ENCODE measurements at regions not wholly inside any gene's neighbourhood (a gene's known extent, or its start where the extent isn't known, plus 50 kb on each side); places are given as distances from the start of the nearest gene placed in this dataset.

DNA sequence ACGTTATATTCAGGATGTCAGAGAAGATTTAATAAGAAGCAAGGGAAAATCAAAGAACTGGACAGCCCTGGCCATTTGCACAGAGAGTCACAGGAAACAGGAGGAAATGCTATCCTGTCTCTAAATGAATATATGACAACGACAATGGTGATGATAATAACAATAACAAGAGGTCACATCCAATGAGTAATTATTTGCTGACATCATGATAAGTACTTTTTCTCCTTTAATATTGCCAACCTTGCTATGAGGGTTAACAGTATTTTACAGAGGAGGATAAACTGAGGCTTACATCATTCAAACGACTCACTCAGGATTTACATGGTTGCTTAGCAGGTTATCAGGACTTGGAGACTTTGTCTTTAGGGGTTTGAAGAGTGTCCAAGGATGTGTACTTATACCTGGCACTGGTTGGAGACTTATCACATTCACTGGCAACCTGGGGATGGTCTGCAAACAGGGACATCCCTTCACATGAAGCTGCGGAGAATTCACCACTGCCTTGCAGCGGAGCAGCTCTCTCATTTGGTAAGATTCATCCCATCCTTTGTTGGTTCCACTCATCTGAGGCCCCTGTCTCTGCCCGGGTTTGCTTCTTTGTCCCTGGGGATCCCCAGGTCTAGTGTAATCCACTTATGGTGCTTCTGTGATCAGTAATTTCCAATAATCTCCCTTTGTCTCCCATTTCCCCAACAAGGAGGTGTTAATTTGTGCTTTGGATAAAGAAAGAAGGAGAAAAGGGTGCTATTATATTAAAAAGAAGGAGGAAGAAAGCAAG lies 637.8 kb downstream of the BCL11B start:
- TF ChIP-seq, protein P1, sequence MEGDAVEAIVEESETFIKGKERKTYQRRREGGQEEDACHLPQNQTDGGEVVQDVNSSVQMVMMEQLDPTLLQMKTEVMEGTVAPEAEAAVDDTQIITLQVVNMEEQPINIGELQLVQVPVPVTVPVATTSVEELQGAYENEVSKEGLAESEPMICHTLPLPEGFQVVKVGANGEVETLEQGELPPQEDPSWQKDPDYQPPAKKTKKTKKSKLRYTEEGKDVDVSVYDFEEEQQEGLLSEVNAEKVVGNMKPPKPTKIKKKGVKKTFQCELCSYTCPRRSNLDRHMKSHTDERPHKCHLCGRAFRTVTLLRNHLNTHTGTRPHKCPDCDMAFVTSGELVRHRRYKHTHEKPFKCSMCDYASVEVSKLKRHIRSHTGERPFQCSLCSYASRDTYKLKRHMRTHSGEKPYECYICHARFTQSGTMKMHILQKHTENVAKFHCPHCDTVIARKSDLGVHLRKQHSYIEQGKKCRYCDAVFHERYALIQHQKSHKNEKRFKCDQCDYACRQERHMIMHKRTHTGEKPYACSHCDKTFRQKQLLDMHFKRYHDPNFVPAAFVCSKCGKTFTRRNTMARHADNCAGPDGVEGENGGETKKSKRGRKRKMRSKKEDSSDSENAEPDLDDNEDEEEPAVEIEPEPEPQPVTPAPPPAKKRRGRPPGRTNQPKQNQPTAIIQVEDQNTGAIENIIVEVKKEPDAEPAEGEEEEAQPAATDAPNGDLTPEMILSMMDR (IDR thresholded peaks at IDR 0.05; ENCODE audit: control insufficient read depth, extremely low read depth, insufficient read depth): no peak
- no peak for DNase-seq (ENCODE audit: low read depth)
- H3K4me3 ChIP-seq (ENCODE audit: low read depth, low read length): no peak overlapping the region

DNA sequence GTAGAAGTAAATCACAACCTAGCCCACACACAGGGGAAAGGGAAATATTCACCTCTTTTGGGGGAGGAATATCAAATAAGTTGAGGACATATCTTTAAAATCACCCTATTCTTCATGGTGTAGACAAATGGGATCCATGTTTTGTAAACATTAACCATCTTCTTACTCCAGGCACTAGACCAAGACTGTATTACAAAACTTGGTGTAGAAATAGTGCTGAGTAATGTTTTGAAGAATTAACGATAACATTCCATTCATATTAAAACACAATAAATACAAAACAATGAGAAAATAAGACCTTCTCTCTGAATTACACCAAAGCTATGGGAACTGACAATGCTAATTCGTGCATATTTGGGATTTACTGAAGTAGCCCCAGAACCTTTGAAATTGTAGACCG lies 633.6 kb downstream of the BCL11B start:
- no peak for DNase-seq (ENCODE audit: low read depth)
- TF ChIP-seq, protein P1 (IDR thresholded peaks at IDR 0.05; ENCODE audit: control insufficient read depth, extremely low read depth, insufficient read depth): no peak
- H3K4me3 ChIP-seq (ENCODE audit: low read depth, low read length): no peak overlapping the region

DNA sequence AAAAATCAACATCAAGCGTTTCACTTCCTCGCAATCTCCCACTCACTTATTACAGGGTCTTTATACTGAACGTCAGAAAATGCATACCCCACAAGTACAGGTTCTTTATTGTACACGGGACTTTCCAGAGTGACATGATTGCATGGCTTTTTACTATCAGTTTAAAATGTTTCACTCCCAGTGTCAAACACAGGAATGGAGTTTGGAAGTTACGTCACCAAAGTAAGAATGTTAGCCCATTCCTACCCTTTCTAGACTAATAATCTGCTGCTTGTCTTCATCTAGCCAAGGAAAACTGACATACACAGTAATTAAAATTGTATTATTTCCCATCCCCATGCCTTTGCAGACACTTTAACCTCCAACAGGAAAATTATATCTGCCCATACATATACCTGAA lies 624.2 kb downstream of the BCL11B start:
- DNase-seq (ENCODE audit: low read depth): no peak
- TF ChIP-seq, protein P1 (IDR thresholded peaks at IDR 0.05; ENCODE audit: control insufficient read depth, extremely low read depth, insufficient read depth): no peak
- no peak overlapping the region for H3K4me3 ChIP-seq (ENCODE audit: low read depth, low read length)

DNA sequence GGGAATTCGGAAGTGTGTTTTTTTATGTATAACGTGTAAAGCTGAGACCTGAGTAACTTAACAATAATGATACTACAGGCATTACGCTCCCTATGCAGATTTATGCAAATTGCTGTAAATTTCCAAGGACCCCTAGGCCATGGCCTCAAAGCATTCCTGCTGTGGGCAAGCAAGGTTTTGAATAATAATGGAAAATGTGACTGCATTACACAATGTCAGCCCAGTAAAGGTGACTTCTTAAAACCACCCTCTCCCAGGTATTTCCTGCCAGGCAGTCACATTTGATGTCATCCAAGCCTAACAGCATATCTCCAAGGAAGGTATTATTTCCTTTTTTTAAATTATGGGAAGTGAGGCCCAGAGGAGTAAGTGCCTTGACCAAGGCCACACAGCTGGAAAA lies 621.0 kb downstream of the BCL11B start:
- no peak for DNase-seq (ENCODE audit: low read depth)
- TF ChIP-seq, protein P1 (IDR thresholded peaks at IDR 0.05; ENCODE audit: control insufficient read depth, extremely low read depth, insufficient read depth): no peak
- H3K4me3 ChIP-seq (ENCODE audit: low read depth, low read length): no peak overlapping the region

DNA sequence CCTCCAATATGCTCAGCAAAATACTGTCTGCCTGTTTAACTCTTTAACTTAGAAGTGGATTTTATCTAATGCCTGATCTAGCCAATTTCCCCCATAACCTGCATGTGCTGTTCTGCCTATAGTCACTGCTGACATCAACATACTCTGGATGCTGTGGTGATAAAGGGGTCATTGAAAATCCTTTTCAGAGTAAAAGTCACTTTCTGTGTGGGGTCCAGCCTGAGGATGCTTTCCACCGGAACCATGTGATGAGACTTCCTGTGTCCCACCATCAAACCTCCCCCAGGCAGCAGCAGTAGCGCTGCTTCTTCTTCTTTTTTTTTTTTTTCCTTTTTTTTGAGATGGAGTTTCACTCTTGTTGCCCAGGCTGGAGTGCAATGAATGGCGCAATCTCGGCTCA lies 607.0 kb downstream of the BCL11B start:
- H3K4me3 ChIP-seq (ENCODE audit: low read depth, low read length): no peak overlapping the region
- no peak for DNase-seq (ENCODE audit: low read depth)
- TF ChIP-seq, protein P1 (IDR thresholded peaks at IDR 0.05; ENCODE audit: control insufficient read depth, extremely low read depth, insufficient read depth): no peak

DNA sequence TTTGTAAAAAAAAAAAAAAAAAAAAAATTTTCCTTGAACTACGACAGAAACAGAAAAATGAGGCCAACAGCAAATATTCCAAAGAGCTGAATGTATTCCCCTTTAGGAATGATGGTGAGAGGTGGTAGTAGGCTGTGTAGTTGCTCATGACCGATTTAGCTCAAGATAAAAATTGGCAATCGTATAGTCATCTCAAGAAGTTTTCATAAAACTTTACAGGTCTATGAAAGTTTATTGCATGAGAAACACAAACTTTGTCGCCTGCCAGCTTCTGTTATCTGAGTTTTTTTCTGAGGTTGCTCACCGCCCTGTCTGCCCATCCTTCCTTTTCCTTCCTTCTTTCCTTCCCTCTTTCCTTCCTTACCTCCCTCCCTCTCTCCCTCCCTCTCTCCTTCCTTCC lies 605.5 kb downstream of the BCL11B start:
- TF ChIP-seq, protein P1 (IDR thresholded peaks at IDR 0.05; ENCODE audit: control insufficient read depth, extremely low read depth, insufficient read depth): no peak
- no peak overlapping the region for H3K4me3 ChIP-seq (ENCODE audit: low read depth, low read length)

DNA sequence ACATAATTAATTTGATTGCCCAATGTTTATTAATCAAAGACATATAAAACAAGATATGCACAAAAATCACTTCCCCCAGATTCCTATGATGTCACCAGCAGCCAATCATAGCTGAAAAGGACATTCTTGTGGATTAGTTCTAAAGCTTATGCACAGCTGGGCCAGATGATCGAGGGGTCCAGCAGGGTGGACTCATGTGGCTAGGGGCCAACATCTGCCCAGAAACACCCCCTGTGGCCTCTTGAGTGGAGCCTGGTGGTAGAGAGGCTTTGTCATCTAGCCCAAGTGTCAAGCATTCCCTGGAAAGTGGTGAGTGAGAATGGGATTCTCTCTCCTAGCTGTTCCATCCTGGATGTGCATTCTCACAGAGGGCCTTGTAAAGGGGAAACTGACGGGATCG lies 590.0 kb downstream of the BCL11B start:
- no peak overlapping the region for H3K4me3 ChIP-seq (ENCODE audit: low read depth, low read length)
- TF ChIP-seq, protein P1 (IDR thresholded peaks at IDR 0.05; ENCODE audit: control insufficient read depth, extremely low read depth, insufficient read depth): no peak
- DNase-seq (ENCODE audit: low read depth): no peak

More for the DNA sequence above, 605.5 kb downstream of the BCL11B start:
- peak; percentile 72 for DNase-seq (ENCODE audit: low read depth)

Measured in LNCaP clone FGC (cell line).